Left ventricle myocardium inferior (tissue), 1 donor: ENCODE measurements at regions not wholly inside any gene's neighbourhood (a gene's known extent, or its start where the extent isn't known, plus 50 kb on each side); places are given as distances from the start of the nearest gene placed in this dataset.

Source experiments
- DNase-seq: peaks from one replicate; pipeline ENCODE4 v3.0.0-alpha.2; 2020
- H3K27ac ChIP-seq: fragments of 200-600 bp; replicated peaks from 2 replicates; pipeline ENCODE4 v1.8.0; 2021
- H3K27me3 ChIP-seq: fragments of 200-600 bp; 2 replicates; pipeline ENCODE4 v1.8.0; 2021; ENCODE audit warnings: low read depth
- H3K36me3 ChIP-seq: fragments of 200-600 bp; 2 replicates; pipeline ENCODE4 v1.8.0; 2021
- H3K4me1 ChIP-seq: fragments of 200-600 bp; 2 replicates; pipeline ENCODE4 v1.8.0; 2021
- H3K4me3 ChIP-seq: fragments of 200-600 bp; 2 replicates; pipeline ENCODE4 v1.8.0; 2021; ENCODE audit warnings: mild to moderate bottlenecking, moderate library complexity
- H3K9me3 ChIP-seq: fragments of 200-600 bp; replicated peaks from 2 replicates; pipeline ENCODE4 v1.8.0; 2021
- CTCF ChIP-seq: fragments of 200-600 bp; IDR thresholded peaks from 2 replicates; pipeline ENCODE4 v1.8.0; 2021; ENCODE audit warnings: antibody characterized with exemption, mild to moderate bottlenecking, borderline replicate concordance
- intact Hi-C: fragments of 100-400 bp; cut with micrococcal nuclease; formaldehyde crosslinking; loops from one replicate; pipeline ENCODE4 v1.11.0; 2022
- donor health status: DM: no; HTN: yes; CAD: no; lungs with severe emphysema.

- Histone ChIP-seq H3K9me3 (peaks cover 38% of the 10 kb centered on the region), H3K27ac (no peak overlapping the region), H3K4me3 (no peak overlapping the region), H3K36me3 (no peaks in the 10 kb centered on the region), H3K27me3 (no peaks in the 10 kb centered on the region), H3K4me1 (no peaks in the 10 kb centered on the region)
- intact Hi-C loops: no loop called here
- DNase-seq: no peak
- TF ChIP-seq CTCF: no peak
These were observed 1035.7 kb upstream of the FBXO33 start for GRCh38 chr14:40467969-40468368.

- Histone ChIP-seq H3K9me3 (peaks cover 28% of the 10 kb centered on the region), H3K4me1 (no peaks in the 10 kb centered on the region), H3K27ac (no peak overlapping the region), H3K27me3 (no peaks in the 10 kb centered on the region), H3K36me3 (no peaks in the 10 kb centered on the region), H3K4me3 (no peak overlapping the region)
- no peak for DNase-seq
- intact Hi-C loops: no loop called here
- no peak for TF ChIP-seq CTCF
These were observed 1032.3 kb upstream of the FBXO33 start for GRCh38 chr14:40464531-40464930.

GRCh38 chr14:40463886-40464285, 1031.7 kb upstream of the FBXO33 start:
- intact Hi-C loops: no loop called here
- DNase-seq: no peak
- no peak for TF ChIP-seq CTCF

GRCh38 chr14:40452674-40453073, 1020.4 kb upstream of the FBXO33 start:
- Histone ChIP-seq H3K4me3 (no peak overlapping the region), H3K36me3 (no peaks in the 10 kb centered on the region), H3K4me1 (no peaks in the 10 kb centered on the region), H3K27ac (no peak overlapping the region), H3K9me3 (peaks cover 8% of the 10 kb centered on the region), H3K27me3 (no peaks in the 10 kb centered on the region)
- TF ChIP-seq CTCF: no peak
- DNase-seq: no peak
- intact Hi-C loops: no loop called here

More at GRCh38 chr14:40463886-40464285, 1031.7 kb upstream of the FBXO33 start:
- no peaks in the 10 kb centered on the region for H3K27me3 ChIP-seq
- H3K36me3 ChIP-seq: no peaks in the 10 kb centered on the region
- no peak overlapping the region for H3K4me3 ChIP-seq
- peaks cover 22% of the 10 kb centered on the region for H3K9me3 ChIP-seq
- H3K27ac ChIP-seq: no peak overlapping the region
- H3K4me1 ChIP-seq: no peaks in the 10 kb centered on the region

- no peak overlapping the region for H3K4me3 ChIP-seq
- DNase-seq: no peak
- no peaks in the 10 kb centered on the region for H3K36me3 ChIP-seq
- no peak overlapping the region for H3K27ac ChIP-seq
- H3K9me3 ChIP-seq: no peaks in the 10 kb centered on the region
- TF ChIP-seq CTCF: no peak
- no peaks in the 10 kb centered on the region for H3K27me3 ChIP-seq
- intact Hi-C loops: no loop called here
- no peaks in the 10 kb centered on the region for H3K4me1 ChIP-seq
These were observed 1014.8 kb upstream of the FBXO33 start for GRCh38 chr14:40447017-40447416.

- intact Hi-C loops: no loop called here
- Histone ChIP-seq H3K9me3 (no peaks in the 10 kb centered on the region), H3K27me3 (no peaks in the 10 kb centered on the region), H3K27ac (no peak overlapping the region), H3K36me3 (no peaks in the 10 kb centered on the region), H3K4me3 (no peak overlapping the region), H3K4me1 (no peaks in the 10 kb centered on the region)
- no peak for TF ChIP-seq CTCF
- DNase-seq: no peak
These were observed 1012.8 kb upstream of the FBXO33 start for GRCh38 chr14:40445020-40445419.
